HG03280 (cell line): ENCODE measurements at regions not wholly inside any gene's neighbourhood (a gene's known extent, or its start where the extent isn't known, plus 50 kb on each side); places are given as distances from the start of the nearest gene placed in this dataset.
A peak's percentile ranks its signal among the peaks of the same experiment; 100 is the strongest.

Source experiments
- ATAC-seq: cut with Tn5 transposase; IDR thresholded peaks from one replicate; pipeline ENCODE4 v1.9.1; 2021; ENCODE audit warnings: mild to moderate bottlenecking, moderate library complexity; ENCODE audit not compliant: unreplicated experiment

DNA sequence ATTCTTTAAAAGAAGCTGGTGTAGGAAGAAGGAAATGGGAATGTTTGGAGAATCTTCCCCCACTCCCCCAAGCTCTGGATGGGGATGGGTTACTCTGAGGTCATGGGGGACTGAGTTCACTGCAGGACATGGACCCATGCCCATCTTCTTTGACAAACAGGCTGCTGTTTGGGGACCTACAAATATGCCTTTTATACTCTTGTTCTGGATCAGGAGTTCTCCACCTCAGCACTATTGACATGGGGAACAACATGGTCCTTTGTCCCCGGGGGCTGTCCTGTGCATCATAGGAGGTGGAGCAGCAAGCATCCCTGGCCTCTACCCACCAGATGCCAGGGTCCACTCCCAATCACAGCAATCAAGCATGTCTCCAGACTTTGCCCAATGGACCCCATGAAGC is 365.8 kb upstream of the C1orf174 start:
- no peak for ATAC-seq

DNA sequence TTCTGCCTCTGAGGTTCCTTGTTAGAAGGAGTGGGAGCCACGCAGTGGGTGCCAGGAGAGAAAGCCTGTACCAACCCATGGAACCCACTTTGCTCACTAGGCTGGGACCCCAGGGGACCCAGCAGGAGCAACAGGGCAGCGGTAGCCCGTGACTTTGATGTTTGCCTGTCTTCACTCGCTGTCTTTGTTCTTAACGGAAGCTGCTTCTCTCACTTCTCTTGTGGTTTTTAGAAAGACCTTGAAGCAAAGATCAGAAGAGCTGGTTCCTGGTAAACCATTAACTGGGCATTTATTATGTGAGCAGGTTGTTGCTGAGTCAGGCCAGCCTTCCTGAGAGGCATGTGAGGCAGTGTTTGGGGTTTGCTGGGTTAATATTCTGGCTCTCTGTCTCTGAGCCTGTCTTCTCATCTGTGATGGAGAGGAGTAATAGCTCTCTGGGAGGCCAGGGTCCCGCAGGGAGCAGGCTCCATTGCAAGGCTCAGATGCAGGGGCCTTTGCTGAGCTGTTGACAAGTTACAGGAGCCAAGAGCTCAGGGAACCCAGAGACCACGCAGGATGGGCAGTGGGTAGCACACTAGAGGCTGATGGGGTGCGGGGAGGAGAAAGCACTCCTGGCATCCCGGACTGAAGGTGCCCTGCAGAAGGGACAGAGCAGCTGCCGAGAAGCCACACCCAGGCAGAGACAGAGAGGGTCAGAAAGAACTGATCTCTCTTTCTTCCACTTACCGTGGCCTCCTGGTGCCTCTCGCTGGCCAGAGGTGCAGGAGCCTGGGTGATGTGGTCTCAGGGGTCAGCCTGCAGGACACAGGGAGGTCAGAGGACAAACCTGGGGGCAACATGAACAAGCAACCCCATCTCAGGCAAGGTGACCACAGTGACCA is 367.5 kb upstream of the C1orf174 start:
- ATAC-seq: peak; percentile 77

DNA sequence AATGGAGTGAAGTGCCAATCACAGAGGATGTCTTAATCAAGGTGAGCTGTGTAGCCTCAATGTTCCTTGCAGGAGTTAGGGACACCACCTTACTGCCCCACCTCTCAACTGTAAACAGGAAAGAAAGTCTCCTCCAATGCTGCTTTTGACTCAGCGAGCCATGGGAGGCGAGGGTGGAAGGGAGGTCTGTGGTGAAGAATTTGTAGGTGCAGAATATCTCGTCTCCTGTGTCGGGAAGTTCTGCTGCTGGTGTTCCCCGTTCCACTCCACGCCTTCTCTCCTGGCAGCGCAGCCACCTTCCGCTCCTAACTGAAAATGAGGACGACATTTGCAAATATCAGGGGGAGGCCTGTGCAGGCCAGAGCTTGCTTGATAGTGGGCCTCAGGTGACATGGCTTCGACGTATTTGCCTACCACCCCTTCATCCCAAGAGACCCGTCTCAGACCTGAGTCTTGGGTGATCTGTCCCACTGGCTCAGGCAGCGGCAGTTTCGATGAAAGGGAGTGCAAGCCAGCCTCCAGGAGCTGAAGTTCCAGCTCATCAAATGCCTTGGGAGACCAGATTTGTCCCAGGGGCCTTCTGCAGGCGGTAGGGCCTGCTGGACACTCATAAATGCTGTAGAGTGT is 368.3 kb upstream of the C1orf174 start:
- ATAC-seq: no peak

DNA sequence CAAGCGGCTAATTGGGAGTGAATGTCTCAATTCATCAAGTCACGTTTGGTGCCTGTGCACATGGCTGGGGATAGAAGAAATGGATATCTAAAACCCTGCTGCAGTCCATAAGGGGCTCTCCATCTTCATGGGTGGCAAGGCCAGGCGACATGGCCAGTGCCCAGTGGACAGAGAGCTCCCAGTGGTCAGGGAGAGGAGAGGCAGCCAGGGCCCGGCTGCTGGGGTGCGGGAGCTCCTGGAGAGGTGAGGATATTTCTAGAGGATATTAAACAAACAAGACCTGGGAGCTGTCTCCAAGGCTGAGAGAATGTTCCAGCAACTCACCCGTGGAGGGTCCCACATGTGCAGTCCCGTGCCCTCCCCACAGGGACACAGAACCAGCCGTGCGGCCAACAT is 368.8 kb upstream of the C1orf174 start:
- ATAC-seq: no peak

DNA sequence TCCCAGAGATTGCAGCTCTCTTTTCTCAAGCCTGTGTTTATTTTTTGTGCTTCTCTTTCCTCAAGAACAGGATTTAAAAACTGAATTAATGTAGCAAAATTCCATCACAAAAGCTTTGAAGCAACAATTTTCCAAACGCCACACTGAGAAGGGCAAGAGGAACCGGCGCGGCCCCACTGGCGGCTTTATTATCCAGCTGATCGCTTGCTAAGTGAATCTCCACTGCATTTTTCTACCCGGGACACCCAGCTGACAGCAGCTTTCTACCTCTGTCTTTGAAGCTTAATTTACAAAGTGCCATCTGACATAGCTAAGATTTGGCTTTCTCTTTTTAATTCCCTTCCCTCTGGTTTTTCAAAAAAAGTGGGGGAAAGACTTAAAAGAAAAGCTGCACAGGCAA is 369.3 kb upstream of the C1orf174 start:
- ATAC-seq: no peak

GRCh38 chr1:4269952-4270570 is 370.0 kb upstream of the C1orf174 start:
- no peak for ATAC-seq

- ATAC-seq: no peak
These were observed 370.7 kb upstream of the C1orf174 start for GRCh38 chr1:4270651-4271337.

DNA sequence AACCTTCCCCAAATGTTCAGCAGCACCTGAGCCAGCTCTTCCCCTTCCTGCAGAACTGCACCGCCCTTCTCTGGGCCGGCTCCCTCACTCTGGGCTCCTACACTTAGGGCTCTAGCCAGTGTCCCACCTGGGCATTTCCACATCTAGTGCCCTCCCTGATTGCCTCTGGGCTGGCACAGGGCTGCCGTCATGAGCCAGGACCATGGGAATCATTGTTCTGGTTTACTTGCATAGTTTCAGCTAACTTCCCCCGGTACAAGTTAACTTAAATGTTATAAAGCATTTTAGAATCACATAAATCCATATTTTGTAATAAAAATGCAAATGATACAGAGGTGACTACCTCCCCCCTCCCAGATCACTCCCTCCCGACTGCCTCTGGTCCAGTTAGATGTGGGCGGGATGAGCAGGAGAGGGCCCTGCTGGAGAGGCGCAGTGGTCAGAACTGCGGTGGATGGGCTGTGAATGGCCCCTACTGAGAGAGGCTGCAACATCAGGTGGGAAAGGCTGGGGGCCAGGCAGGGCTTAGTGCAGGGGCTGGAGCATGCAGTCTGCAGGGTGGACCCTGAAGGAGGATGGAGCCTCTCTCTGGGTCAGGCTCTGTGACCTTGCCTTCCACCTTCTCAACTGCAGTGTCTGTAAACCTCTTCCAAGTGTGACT is 371.4 kb upstream of the C1orf174 start:
- no peak for ATAC-seq

- ATAC-seq: no peak
These were observed 372.5 kb upstream of the C1orf174 start for GRCh38 chr1:4272568-4272967.

GRCh38 chr1:4273243-4273642 is 373.2 kb upstream of the C1orf174 start:
- ATAC-seq: no peak

DNA sequence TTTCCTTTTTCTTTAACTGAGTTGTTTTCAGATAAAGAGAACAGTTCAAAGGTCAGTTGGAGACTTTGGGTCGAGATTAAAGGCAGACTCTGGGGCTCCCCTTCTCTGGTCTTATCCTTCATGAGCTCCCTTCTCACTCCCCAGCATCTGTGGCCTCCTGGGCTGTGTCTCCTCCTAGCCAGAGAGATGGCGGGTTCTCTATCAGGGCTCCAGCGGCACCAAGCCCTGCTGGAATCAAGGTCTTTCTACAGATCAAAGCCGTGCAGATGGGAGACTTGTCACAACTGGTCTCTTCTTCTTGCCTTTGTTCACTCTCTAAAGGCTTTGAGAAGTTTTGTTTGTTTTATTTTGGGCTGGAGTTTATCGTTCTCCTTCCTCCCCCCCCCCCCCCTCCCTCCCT is 373.7 kb upstream of the C1orf174 start:
- no peak for ATAC-seq

GRCh38 chr1:4275083-4275482 is 375.0 kb upstream of the C1orf174 start:
- ATAC-seq: no peak

GRCh38 chr1:4276238-4276637 is 376.2 kb upstream of the C1orf174 start:
- no peak for ATAC-seq

- no peak for ATAC-seq
These were observed 376.8 kb upstream of the AJAP1 start for GRCh38 chr1:4277598-4277997.

GRCh38 chr1:4284976-4285375 is 369.4 kb upstream of the AJAP1 start:
- no peak for ATAC-seq

DNA sequence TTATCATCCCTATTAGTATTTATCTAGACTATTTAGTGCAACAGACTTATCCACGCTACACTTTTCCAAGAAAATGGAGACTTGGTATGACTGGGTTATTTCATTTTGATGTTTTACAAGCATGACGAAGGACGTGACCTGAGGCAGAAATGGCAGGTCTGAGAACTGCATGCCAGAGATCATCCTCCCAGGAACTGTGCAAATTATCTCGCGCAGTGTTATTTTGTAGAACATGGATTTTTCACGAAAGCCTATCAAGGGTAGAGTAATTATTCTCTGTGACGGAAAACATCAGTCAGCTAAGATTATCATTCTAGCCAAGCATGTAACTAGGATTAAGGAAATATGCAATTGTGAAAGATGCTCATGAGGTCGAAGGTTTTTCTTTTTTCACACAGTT is 361.5 kb upstream of the AJAP1 start:
- ATAC-seq: no peak

GRCh38 chr1:4298361-4299083 is 355.9 kb upstream of the AJAP1 start:
- ATAC-seq: no peak

GRCh38 chr1:4301007-4301406 is 353.4 kb upstream of the AJAP1 start:
- no peak for ATAC-seq

DNA sequence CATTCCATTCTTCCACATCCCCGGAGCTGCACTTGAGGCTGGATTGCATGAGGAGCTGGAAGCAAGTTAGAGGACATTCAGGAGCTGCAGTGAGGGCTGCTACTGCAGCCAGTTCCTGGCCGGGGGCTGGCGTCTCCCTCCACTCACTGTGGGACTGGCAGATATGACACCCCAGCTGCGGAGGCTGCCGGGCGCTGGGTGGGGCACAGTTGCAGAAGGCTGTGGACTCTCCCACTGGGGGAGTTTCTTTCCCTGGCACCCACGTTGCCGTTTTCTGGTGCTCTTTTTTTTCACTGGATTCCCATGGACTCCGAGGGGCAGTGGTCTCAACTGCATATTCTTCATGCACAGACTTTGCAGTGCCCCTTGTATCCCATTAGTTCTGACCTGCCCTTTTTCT is 351.1 kb upstream of the AJAP1 start:
- ATAC-seq: no peak
